ENCODE measurements at regions not wholly inside any gene's neighbourhood (a gene's known extent, or its start where the extent isn't known, plus 50 kb on each side); places are given as distances from the start of the nearest gene placed in this dataset.
"Not testable (repeated sequence)": the region's sequence is repeated elsewhere in the genome, so short reads cannot be mapped to it uniquely, and the experiment has no call there.

GRCh38 chr6:21282360-21282759 lies 311.2 kb upstream of the SOX4 start:
- H3K27ac Mint-ChIP-seq; intact Hi-C loops (cut with micrococcal nuclease); H3K4me3 Mint-ChIP-seq; H3K9me3 Mint-ChIP-seq; DNase-seq; H3K27me3 Mint-ChIP-seq; H3K4me1 Mint-ChIP-seq; H3K36me3 Mint-ChIP-seq (ENCODE audit: low read depth): not testable (repeated sequence)

GRCh38 chr6:21284166-21284565 lies 309.4 kb upstream of the SOX4 start:
- Mint-ChIP-seq H3K4me3 (no peak overlapping the region), H3K36me3 (ENCODE audit: low read depth) (no peaks in the 10 kb centered on the region), H3K27me3 (peaks cover 5% of the 10 kb centered on the region), H3K9me3 (peaks cover 6% of the 10 kb centered on the region), H3K27ac (no peak overlapping the region), H3K4me1 (no peaks in the 10 kb centered on the region)
- DNase-seq, result no peak
- intact Hi-C loops (cut with micrococcal nuclease), result no loop called here

- peaks cover 6% of the 10 kb centered on the region for H3K9me3 Mint-ChIP-seq
- intact Hi-C loops (cut with micrococcal nuclease), result no loop called here
These were observed 308.8 kb upstream of the SOX4 start for GRCh38 chr6:21284706-21285105.

GRCh38 chr6:21294144-21294543 lies 299.4 kb upstream of the SOX4 start:
- Mint-ChIP-seq H3K27me3 (peaks cover 7% of the 10 kb centered on the region), H3K4me3 (no peak overlapping the region), H3K27ac (no peak overlapping the region), H3K4me1 (no peaks in the 10 kb centered on the region), H3K9me3 (peaks cover 4% of the 10 kb centered on the region), H3K36me3 (ENCODE audit: low read depth) (no peaks in the 10 kb centered on the region)
- intact Hi-C loops (cut with micrococcal nuclease), result no loop called here
- no peak for DNase-seq

More at GRCh38 chr6:21284706-21285105, 308.8 kb upstream of the SOX4 start:
- no peaks in the 10 kb centered on the region for H3K4me1 Mint-ChIP-seq
- H3K4me3 Mint-ChIP-seq, result no peak overlapping the region
- H3K27me3 Mint-ChIP-seq, result peaks cover 5% of the 10 kb centered on the region
- H3K27ac Mint-ChIP-seq, result no peak overlapping the region
- DNase-seq, result no peak
- no peaks in the 10 kb centered on the region for H3K36me3 Mint-ChIP-seq (ENCODE audit: low read depth)

- Mint-ChIP-seq H3K36me3 (ENCODE audit: low read depth) (no peaks in the 10 kb centered on the region), H3K4me3 (no peak overlapping the region), H3K27ac (no peak overlapping the region), H3K27me3 (peaks cover 7% of the 10 kb centered on the region), H3K4me1 (no peaks in the 10 kb centered on the region), H3K9me3 (peaks cover 7% of the 10 kb centered on the region)
- intact Hi-C loops (cut with micrococcal nuclease), result no loop called here
- no peak for DNase-seq
These were observed 297.9 kb upstream of the SOX4 start for GRCh38 chr6:21295506-21296240.

GRCh38 chr6:21297665-21298064 lies 295.9 kb upstream of the SOX4 start:
- H3K27me3 Mint-ChIP-seq, result peaks cover 7% of the 10 kb centered on the region
- DNase-seq, result no peak
- H3K4me3 Mint-ChIP-seq, result no peak overlapping the region
- intact Hi-C loops (cut with micrococcal nuclease), result no loop called here
- no peak overlapping the region for H3K27ac Mint-ChIP-seq
- H3K36me3 Mint-ChIP-seq (ENCODE audit: low read depth), result no peaks in the 10 kb centered on the region
- peaks cover 7% of the 10 kb centered on the region for H3K9me3 Mint-ChIP-seq
- H3K4me1 Mint-ChIP-seq, result no peaks in the 10 kb centered on the region

- Mint-ChIP-seq H3K27me3 (peaks cover 5% of the 10 kb centered on the region), H3K4me3 (no peak overlapping the region), H3K9me3 (peaks cover 10% of the 10 kb centered on the region), H3K27ac (no peak overlapping the region), H3K4me1 (no peaks in the 10 kb centered on the region), H3K36me3 (ENCODE audit: low read depth) (no peaks in the 10 kb centered on the region)
- intact Hi-C loops (cut with micrococcal nuclease), result no loop called here
- no peak for DNase-seq
These were observed 294.3 kb upstream of the SOX4 start for GRCh38 chr6:21299216-21299615.

- no peak overlapping the region for H3K4me3 Mint-ChIP-seq
- no peak overlapping the region for H3K27ac Mint-ChIP-seq
These were observed 293.1 kb upstream of the SOX4 start for GRCh38 chr6:21300439-21300838.

GRCh38 chr6:21305893-21306332 lies 287.6 kb upstream of the SOX4 start:
- intact Hi-C loops (cut with micrococcal nuclease), result no loop called here
- Mint-ChIP-seq H3K4me1 (no peaks in the 10 kb centered on the region), H3K36me3 (ENCODE audit: low read depth) (no peaks in the 10 kb centered on the region), H3K4me3 (no peak overlapping the region), H3K9me3 (peaks cover 3% of the 10 kb centered on the region), H3K27me3 (peaks cover 1% of the 10 kb centered on the region), H3K27ac (no peak overlapping the region)
- DNase-seq, result no peak

More at GRCh38 chr6:21300439-21300838, 293.1 kb upstream of the SOX4 start:
- intact Hi-C loops (cut with micrococcal nuclease), result no loop called here
- Mint-ChIP-seq H3K4me1 (no peaks in the 10 kb centered on the region), H3K36me3 (ENCODE audit: low read depth) (no peaks in the 10 kb centered on the region), H3K27me3 (peaks cover 6% of the 10 kb centered on the region), H3K9me3 (peaks cover 10% of the 10 kb centered on the region)
- no peak for DNase-seq

GRCh38 chr6:21306546-21306945 lies 287.0 kb upstream of the SOX4 start:
- H3K36me3 Mint-ChIP-seq (ENCODE audit: low read depth), result no peaks in the 10 kb centered on the region
- peaks cover 3% of the 10 kb centered on the region for H3K9me3 Mint-ChIP-seq
- intact Hi-C loops (cut with micrococcal nuclease), result no loop called here
- peaks cover 1% of the 10 kb centered on the region for H3K27me3 Mint-ChIP-seq
- no peaks in the 10 kb centered on the region for H3K4me1 Mint-ChIP-seq
- no peak overlapping the region for H3K27ac Mint-ChIP-seq
- no peak overlapping the region for H3K4me3 Mint-ChIP-seq
- no peak for DNase-seq

GRCh38 chr6:21309807-21310221 lies 283.7 kb upstream of the SOX4 start:
- intact Hi-C loops (cut with micrococcal nuclease), result no loop called here
- Mint-ChIP-seq H3K4me3 (no peak overlapping the region), H3K9me3 (no peaks in the 10 kb centered on the region), H3K27me3 (no peaks in the 10 kb centered on the region), H3K27ac (no peak overlapping the region), H3K4me1 (no peaks in the 10 kb centered on the region), H3K36me3 (ENCODE audit: low read depth) (no peaks in the 10 kb centered on the region)
- DNase-seq, result no peak

- Mint-ChIP-seq H3K4me1 (no peaks in the 10 kb centered on the region), H3K27ac (no peak overlapping the region), H3K9me3 (no peaks in the 10 kb centered on the region), H3K4me3 (no peak overlapping the region), H3K27me3 (no peaks in the 10 kb centered on the region), H3K36me3 (ENCODE audit: low read depth) (no peaks in the 10 kb centered on the region)
- intact Hi-C loops (cut with micrococcal nuclease), result no loop called here
- DNase-seq, result no peak
These were observed 282.9 kb upstream of the SOX4 start for GRCh38 chr6:21310568-21311140.

GRCh38 chr6:21312118-21312517 lies 281.4 kb upstream of the SOX4 start:
- intact Hi-C loops (cut with micrococcal nuclease), result no loop called here
- no peak overlapping the region for H3K27ac Mint-ChIP-seq
- H3K4me3 Mint-ChIP-seq, result no peak overlapping the region
- no peak for DNase-seq
- H3K4me1 Mint-ChIP-seq, result no peaks in the 10 kb centered on the region
- H3K27me3 Mint-ChIP-seq, result no peaks in the 10 kb centered on the region
- no peaks in the 10 kb centered on the region for H3K9me3 Mint-ChIP-seq
- no peaks in the 10 kb centered on the region for H3K36me3 Mint-ChIP-seq (ENCODE audit: low read depth)

GRCh38 chr6:21317642-21318041 lies 275.9 kb upstream of the SOX4 start:
- no peak overlapping the region for H3K27ac Mint-ChIP-seq
- H3K4me1 Mint-ChIP-seq, result no peaks in the 10 kb centered on the region
- DNase-seq, result no peak
- intact Hi-C loops (cut with micrococcal nuclease), result no loop called here
- H3K4me3 Mint-ChIP-seq, result no peak overlapping the region
- H3K27me3 Mint-ChIP-seq, result no peaks in the 10 kb centered on the region
- peaks cover 5% of the 10 kb centered on the region for H3K9me3 Mint-ChIP-seq
- no peaks in the 10 kb centered on the region for H3K36me3 Mint-ChIP-seq (ENCODE audit: low read depth)

GRCh38 chr6:21321076-21321475 lies 272.5 kb upstream of the SOX4 start:
- Mint-ChIP-seq H3K4me1 (no peaks in the 10 kb centered on the region), H3K36me3 (ENCODE audit: low read depth) (no peaks in the 10 kb centered on the region), H3K4me3 (no peak overlapping the region), H3K27me3 (no peaks in the 10 kb centered on the region), H3K9me3 (peaks cover 5% of the 10 kb centered on the region), H3K27ac (no peak overlapping the region)
- intact Hi-C loops (cut with micrococcal nuclease), result no loop called here
- no peak for DNase-seq

All from activated CD4-positive, alpha-beta T cell treated with anti-CD3 and anti-CD28 coated beads, Interleukin-2, amount 10 ng/mL, durations not matched to agents 24 days and 14 days (primary cell).